ENCODE measurements at regions not wholly inside any gene's neighbourhood (a gene's known extent, or its start where the extent isn't known, plus 50 kb on each side); places are given as distances from the start of the nearest gene placed in this dataset.

DNA sequence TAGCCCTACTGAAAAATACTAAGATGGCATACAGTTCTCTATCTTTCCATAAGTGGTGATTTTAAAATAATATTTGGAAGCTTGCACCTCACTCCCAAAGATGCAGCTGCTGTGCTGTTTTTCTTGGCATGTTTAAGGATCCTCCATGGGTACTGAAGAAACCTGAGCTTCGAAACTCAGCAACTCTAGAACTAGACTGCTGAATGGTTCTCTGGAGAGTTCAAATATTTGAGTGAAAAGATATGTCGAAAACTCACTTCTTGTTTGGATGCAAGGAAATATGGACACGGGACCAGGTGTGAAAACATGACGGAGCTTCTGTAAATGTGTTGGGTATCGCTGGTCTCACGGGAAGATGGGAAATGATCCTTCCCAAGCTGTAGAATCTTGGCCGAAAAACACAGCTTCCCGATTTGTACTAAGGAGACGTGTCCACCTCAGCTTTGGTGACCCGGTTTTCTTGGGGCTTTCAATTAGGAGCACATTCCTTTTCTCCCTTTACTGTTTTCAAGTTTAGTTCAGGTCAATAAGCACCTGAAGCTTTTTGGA lies 543.8 kb upstream of the NRP1 start:
- TF ChIP-seq GABPA (IDR thresholded peaks at IDR 0.05; ENCODE audit: low read depth) (no peak), POLR2AphosphoS5 (IDR thresholded peaks at IDR 0.05; ENCODE audit: low read depth) (no peak)
- TF ChIP-seq, protein P1, sequence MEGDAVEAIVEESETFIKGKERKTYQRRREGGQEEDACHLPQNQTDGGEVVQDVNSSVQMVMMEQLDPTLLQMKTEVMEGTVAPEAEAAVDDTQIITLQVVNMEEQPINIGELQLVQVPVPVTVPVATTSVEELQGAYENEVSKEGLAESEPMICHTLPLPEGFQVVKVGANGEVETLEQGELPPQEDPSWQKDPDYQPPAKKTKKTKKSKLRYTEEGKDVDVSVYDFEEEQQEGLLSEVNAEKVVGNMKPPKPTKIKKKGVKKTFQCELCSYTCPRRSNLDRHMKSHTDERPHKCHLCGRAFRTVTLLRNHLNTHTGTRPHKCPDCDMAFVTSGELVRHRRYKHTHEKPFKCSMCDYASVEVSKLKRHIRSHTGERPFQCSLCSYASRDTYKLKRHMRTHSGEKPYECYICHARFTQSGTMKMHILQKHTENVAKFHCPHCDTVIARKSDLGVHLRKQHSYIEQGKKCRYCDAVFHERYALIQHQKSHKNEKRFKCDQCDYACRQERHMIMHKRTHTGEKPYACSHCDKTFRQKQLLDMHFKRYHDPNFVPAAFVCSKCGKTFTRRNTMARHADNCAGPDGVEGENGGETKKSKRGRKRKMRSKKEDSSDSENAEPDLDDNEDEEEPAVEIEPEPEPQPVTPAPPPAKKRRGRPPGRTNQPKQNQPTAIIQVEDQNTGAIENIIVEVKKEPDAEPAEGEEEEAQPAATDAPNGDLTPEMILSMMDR (IDR thresholded peaks at IDR 0.05; ENCODE audit: insufficient read depth, low read length), result no peak
- TF ChIP-seq, protein P2, sequence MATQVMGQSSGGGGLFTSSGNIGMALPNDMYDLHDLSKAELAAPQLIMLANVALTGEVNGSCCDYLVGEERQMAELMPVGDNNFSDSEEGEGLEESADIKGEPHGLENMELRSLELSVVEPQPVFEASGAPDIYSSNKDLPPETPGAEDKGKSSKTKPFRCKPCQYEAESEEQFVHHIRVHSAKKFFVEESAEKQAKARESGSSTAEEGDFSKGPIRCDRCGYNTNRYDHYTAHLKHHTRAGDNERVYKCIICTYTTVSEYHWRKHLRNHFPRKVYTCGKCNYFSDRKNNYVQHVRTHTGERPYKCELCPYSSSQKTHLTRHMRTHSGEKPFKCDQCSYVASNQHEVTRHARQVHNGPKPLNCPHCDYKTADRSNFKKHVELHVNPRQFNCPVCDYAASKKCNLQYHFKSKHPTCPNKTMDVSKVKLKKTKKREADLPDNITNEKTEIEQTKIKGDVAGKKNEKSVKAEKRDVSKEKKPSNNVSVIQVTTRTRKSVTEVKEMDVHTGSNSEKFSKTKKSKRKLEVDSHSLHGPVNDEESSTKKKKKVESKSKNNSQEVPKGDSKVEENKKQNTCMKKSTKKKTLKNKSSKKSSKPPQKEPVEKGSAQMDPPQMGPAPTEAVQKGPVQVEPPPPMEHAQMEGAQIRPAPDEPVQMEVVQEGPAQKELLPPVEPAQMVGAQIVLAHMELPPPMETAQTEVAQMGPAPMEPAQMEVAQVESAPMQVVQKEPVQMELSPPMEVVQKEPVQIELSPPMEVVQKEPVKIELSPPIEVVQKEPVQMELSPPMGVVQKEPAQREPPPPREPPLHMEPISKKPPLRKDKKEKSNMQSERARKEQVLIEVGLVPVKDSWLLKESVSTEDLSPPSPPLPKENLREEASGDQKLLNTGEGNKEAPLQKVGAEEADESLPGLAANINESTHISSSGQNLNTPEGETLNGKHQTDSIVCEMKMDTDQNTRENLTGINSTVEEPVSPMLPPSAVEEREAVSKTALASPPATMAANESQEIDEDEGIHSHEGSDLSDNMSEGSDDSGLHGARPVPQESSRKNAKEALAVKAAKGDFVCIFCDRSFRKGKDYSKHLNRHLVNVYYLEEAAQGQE (IDR thresholded peaks at IDR 0.05; ENCODE audit: insufficient replicate concordance, low read depth), result no peak

Measured in HL-60 (cell line).